ENCODE measurements at regions not wholly inside any gene's neighbourhood (a gene's known extent, or its start where the extent isn't known, plus 50 kb on each side); places are given as distances from the start of the nearest gene placed in this dataset.

DNA sequence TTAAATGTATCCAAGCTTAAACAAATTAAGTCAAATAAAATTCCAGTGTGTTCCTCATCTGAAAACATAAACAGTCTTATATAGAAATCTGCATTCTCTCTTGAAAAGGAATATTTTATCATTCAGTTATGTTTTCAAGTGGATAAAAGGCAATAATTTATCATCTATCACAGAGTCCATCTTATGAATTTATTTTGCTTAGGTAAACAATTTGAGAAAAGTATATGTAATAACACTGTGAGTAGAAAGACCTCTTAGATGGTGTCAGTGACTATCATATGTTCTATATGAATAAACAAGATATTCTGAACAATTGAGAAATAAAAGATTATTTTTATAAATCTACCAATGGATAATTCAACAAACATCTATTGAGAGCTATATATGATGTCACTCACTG lies 397.6 kb upstream of the GJE1 start:
- TF ChIP-seq, protein P1, sequence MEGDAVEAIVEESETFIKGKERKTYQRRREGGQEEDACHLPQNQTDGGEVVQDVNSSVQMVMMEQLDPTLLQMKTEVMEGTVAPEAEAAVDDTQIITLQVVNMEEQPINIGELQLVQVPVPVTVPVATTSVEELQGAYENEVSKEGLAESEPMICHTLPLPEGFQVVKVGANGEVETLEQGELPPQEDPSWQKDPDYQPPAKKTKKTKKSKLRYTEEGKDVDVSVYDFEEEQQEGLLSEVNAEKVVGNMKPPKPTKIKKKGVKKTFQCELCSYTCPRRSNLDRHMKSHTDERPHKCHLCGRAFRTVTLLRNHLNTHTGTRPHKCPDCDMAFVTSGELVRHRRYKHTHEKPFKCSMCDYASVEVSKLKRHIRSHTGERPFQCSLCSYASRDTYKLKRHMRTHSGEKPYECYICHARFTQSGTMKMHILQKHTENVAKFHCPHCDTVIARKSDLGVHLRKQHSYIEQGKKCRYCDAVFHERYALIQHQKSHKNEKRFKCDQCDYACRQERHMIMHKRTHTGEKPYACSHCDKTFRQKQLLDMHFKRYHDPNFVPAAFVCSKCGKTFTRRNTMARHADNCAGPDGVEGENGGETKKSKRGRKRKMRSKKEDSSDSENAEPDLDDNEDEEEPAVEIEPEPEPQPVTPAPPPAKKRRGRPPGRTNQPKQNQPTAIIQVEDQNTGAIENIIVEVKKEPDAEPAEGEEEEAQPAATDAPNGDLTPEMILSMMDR (IDR thresholded peaks at IDR 0.05), result no peak
- TF ChIP-seq POLR2A (IDR thresholded peaks at IDR 0.05), result no peak

Measured in Peyer's patch (tissue), 4 donors.